GM12874 (cell line): ENCODE measurements at regions not wholly inside any gene's neighbourhood (a gene's known extent, or its start where the extent isn't known, plus 50 kb on each side); places are given as distances from the start of the nearest gene placed in this dataset.

Source experiments
- TF ChIP-seq, protein P1 (sequence below): IDR thresholded peaks from 2 replicates; pipeline ENCODE4 v1.5.1; 2011; ENCODE audit warnings: low read depth, mild to moderate bottlenecking, control low read depth, low read length, moderate library complexity; ENCODE audit not compliant: insufficient read depth

- TF ChIP-seq, protein P1, sequence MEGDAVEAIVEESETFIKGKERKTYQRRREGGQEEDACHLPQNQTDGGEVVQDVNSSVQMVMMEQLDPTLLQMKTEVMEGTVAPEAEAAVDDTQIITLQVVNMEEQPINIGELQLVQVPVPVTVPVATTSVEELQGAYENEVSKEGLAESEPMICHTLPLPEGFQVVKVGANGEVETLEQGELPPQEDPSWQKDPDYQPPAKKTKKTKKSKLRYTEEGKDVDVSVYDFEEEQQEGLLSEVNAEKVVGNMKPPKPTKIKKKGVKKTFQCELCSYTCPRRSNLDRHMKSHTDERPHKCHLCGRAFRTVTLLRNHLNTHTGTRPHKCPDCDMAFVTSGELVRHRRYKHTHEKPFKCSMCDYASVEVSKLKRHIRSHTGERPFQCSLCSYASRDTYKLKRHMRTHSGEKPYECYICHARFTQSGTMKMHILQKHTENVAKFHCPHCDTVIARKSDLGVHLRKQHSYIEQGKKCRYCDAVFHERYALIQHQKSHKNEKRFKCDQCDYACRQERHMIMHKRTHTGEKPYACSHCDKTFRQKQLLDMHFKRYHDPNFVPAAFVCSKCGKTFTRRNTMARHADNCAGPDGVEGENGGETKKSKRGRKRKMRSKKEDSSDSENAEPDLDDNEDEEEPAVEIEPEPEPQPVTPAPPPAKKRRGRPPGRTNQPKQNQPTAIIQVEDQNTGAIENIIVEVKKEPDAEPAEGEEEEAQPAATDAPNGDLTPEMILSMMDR: no peak
These were observed 391.9 kb downstream of the LMO4 start for GRCh38 chr1:87720561-87720960.

- TF ChIP-seq, protein P1: no peak
These were observed 394.5 kb downstream of the LMO4 start for GRCh38 chr1:87723193-87723592.

GRCh38 chr1:87728169-87728568 is 399.5 kb downstream of the LMO4 start:
- TF ChIP-seq, protein P1: no peak

DNA sequence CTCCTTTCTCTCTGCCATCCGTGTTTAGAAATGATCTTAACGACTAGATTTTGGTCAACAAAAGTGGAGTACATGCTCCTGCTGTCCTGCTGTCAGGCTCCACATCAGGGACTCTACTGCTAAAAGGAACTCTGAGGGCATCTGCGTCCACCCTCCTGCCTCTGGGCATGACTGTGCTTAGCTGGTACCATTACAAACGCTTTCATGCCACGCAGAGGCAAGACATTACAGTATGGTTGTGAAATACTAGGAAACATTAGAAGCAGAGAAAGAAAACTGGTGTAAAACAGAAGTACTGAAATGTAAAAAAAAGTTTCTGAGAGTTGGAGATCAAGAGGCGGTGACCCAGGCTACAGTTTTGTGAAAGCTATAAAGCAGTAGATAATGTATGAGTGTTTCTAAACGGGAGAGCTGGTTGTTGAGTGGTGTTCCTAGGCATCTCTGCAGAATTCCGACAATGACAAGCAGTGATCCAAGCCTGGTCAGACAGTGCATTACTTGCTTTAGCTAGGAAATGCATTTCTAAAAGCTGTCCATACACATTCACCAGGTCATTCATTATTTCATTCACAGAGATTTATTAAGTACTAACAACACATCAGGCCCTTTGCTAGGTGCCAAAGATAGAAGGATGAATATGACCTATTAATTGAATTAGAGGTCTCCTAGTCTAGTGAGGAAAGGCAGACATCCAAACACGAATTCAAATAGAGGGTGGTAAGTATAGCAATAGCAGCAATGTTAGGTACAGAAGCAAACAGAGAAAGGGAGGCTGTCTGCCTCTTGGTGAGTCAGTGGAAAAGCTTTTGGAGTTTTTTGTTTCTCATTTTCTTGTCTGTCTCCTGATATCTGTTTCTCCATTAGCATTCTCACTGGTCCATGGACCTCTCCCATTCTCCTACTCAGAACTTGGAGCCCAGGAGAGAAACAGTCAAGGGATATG is 401.9 kb downstream of the LMO4 start:
- TF ChIP-seq, protein P1: no peak

DNA sequence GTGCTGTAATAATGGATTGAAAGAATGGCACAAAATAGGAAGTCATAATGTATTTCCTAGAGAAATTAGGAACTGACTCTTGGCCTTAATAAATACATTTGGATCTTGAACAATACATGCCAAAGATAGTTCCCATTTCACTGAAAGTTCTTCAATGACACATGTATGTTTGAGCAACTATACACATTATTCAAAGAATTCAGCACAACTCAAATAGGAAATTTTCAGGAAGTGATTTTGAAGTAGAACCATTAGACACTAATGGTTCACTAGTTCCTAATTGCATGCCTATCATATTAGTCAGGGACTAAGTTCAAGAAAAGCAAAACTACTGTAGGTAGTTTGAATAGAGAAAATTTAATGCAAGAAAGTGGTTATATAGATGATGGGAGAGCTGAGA is 404.7 kb downstream of the LMO4 start:
- TF ChIP-seq, protein P1: no peak

GRCh38 chr1:87735750-87736149 is 407.1 kb downstream of the LMO4 start:
- TF ChIP-seq, protein P1: no peak

GRCh38 chr1:87739141-87739540 is 410.5 kb downstream of the LMO4 start:
- TF ChIP-seq, protein P1: no peak
